Jurkat, Clone E6-1 (cell line): ENCODE measurements at regions not wholly inside any gene's neighbourhood (a gene's known extent, or its start where the extent isn't known, plus 50 kb on each side); places are given as distances from the start of the nearest gene placed in this dataset.

Experiments used
- DNase-seq: peaks from one replicate; pipeline ENCODE4 v3.0.0-alpha.2; 2011; ENCODE audit warnings: low read depth, low spot score
- H3K4me3 ChIP-seq: 2 replicates; pipeline ENCODE4 v1.5.1; 2011; ENCODE audit warnings: mild to moderate bottlenecking, low read length, control low read depth, moderate library complexity

GRCh38 chr16:86905302-86905701 is 327.0 kb downstream of the FOXL1 start:
- no peak for DNase-seq
- no peak overlapping the region for H3K4me3 ChIP-seq

GRCh38 chr16:86906623-86907022 is 328.3 kb downstream of the FOXL1 start:
- no peak overlapping the region for H3K4me3 ChIP-seq
- no peak for DNase-seq

- no peak overlapping the region for H3K4me3 ChIP-seq
- DNase-seq = no peak
These were observed 331.2 kb downstream of the FOXL1 start for GRCh38 chr16:86909359-86910160.

- H3K4me3 ChIP-seq = no peak overlapping the region
- DNase-seq = no peak
These were observed 331.9 kb downstream of the FOXL1 start for GRCh38 chr16:86910161-86910769.

GRCh38 chr16:86911437-86911958 is 333.1 kb downstream of the FOXL1 start:
- DNase-seq = no peak
- no peak overlapping the region for H3K4me3 ChIP-seq

GRCh38 chr16:86913886-86914285 is 335.5 kb downstream of the FOXL1 start:
- no peak overlapping the region for H3K4me3 ChIP-seq
- DNase-seq = no peak

GRCh38 chr16:86914876-86915717 is 336.7 kb downstream of the FOXL1 start:
- H3K4me3 ChIP-seq = no peak overlapping the region
- no peak for DNase-seq

- DNase-seq = no peak
- H3K4me3 ChIP-seq = no peak overlapping the region
These were observed 339.4 kb downstream of the FOXL1 start for GRCh38 chr16:86917471-86918365.

- H3K4me3 ChIP-seq = no peak overlapping the region
- no peak for DNase-seq
These were observed 340.3 kb downstream of the FOXL1 start for GRCh38 chr16:86918637-86919036.

GRCh38 chr16:86919078-86919477 is 340.7 kb downstream of the FOXL1 start:
- no peak for DNase-seq

GRCh38 chr16:86919578-86920305 is 341.4 kb downstream of the FOXL1 start:
- H3K4me3 ChIP-seq = no peak overlapping the region
- DNase-seq = no peak

More at GRCh38 chr16:86919078-86919477, 340.7 kb downstream of the FOXL1 start:
- no peak overlapping the region for H3K4me3 ChIP-seq

- DNase-seq = no peak
- no peak overlapping the region for H3K4me3 ChIP-seq
These were observed 342.9 kb downstream of the FOXL1 start for GRCh38 chr16:86921289-86921688.

- no peak overlapping the region for H3K4me3 ChIP-seq
- no peak for DNase-seq
These were observed 344.0 kb downstream of the FOXL1 start for GRCh38 chr16:86922311-86922710.

- no peak for DNase-seq
- no peak overlapping the region for H3K4me3 ChIP-seq
These were observed 345.3 kb downstream of the FOXL1 start for GRCh38 chr16:86923656-86924055.

GRCh38 chr16:86924537-86924936 is 346.2 kb downstream of the FOXL1 start:
- no peak overlapping the region for H3K4me3 ChIP-seq
- DNase-seq = no peak

GRCh38 chr16:86925067-86925791 is 346.9 kb downstream of the FOXL1 start:
- H3K4me3 ChIP-seq = no peak overlapping the region
- DNase-seq = no peak
